WTC11 (cell line): ENCODE measurements at regions not wholly inside any gene's neighbourhood (a gene's known extent, or its start where the extent isn't known, plus 50 kb on each side); places are given as distances from the start of the nearest gene placed in this dataset.

Source experiments
- ATAC-seq: fragments of 200-7000 bp; cut with Tn5 transposase; 2 replicates; pipeline ENCODE4 v1.10.0; 2021; ENCODE audit warnings: mild to moderate bottlenecking, moderate library complexity
- CTCF ChIA-PET: fragments of 300-600 bp; sonication (Branson Sonifier 250); formaldehyde crosslinking; loops from one replicate; lab custom pipeline; 2021; ENCODE audit warnings: antibody characterized with exemption; lab: Charles Lee
- POLR2A ChIA-PET: fragments of 350-600 bp; sonication (Branson Sonifier 250); formaldehyde crosslinking; loops from one replicate; lab custom pipeline; 2021; ENCODE audit warnings: antibody characterized with exemption; lab: Charles Lee
- DNase-seq: peaks from one replicate; pipeline ENCODE4 v3.0.0; 2021; ENCODE audit warnings: low spot score
- H3K27ac Mint-ChIP-seq: 2 replicates; pipeline ENCODE4 v1.8.0; 2021; ENCODE audit warnings: mixed read lengths
- H3K27me3 Mint-ChIP-seq: 2 replicates; pipeline ENCODE4 v1.8.0; 2021; ENCODE audit warnings: low read depth, mild to moderate bottlenecking, moderate library complexity, mixed read lengths
- H3K36me3 Mint-ChIP-seq: 2 replicates; pipeline ENCODE4 v1.8.0; 2021; ENCODE audit warnings: mixed read lengths
- H3K4me1 Mint-ChIP-seq: 2 replicates; pipeline ENCODE4 v1.8.0; 2022; ENCODE audit warnings: mixed read lengths
- H3K4me3 Mint-ChIP-seq: 2 replicates; pipeline ENCODE4 v1.8.0; 2021; ENCODE audit warnings: mild to moderate bottlenecking, moderate library complexity, mixed read lengths
- H3K9me3 Mint-ChIP-seq: 2 replicates; pipeline ENCODE4 v1.8.0; 2021; ENCODE audit warnings: mixed read lengths
- ATF2 ChIP-seq: sonication (generic); formaldehyde crosslinking; IDR thresholded peaks from 2 replicates; pipeline ENCODE4 v1.8.1; 2022; ENCODE audit warnings: low read depth, missing genetic modification reagents, borderline replicate concordance
- CDX4 ChIP-seq: fragments of 250-450 bp; sonication (Bioruptor Pico); IDR thresholded peaks from 2 replicates; pipeline ENCODE4 v1.9.0; 2021; ENCODE audit warnings: moderate library complexity, mild to moderate bottlenecking, inconsistent platforms, borderline replicate concordance
- CTCF ChIP-seq: fragments of 200-600 bp; IDR thresholded peaks from 2 replicates; pipeline ENCODE4 v1.8.0; 2022; ENCODE audit warnings: antibody characterized with exemption
- KAT7 ChIP-seq: sonication (generic); formaldehyde crosslinking; IDR thresholded peaks from 2 replicates; pipeline ENCODE4 v1.8.1; 2023; ENCODE audit warnings: missing genetic modification reagents, mild to moderate bottlenecking, borderline replicate concordance
- MYBL2 ChIP-seq: sonication (generic); formaldehyde crosslinking; IDR thresholded peaks from 2 replicates; pipeline ENCODE4 v1.8.1; 2023; ENCODE audit warnings: mild to moderate bottlenecking, moderate library complexity, missing genetic modification reagents
- PREB ChIP-seq: sonication (generic); formaldehyde crosslinking; IDR thresholded peaks from 2 replicates; pipeline ENCODE4 v1.8.1; 2022; ENCODE audit warnings: mild to moderate bottlenecking, missing genetic modification reagents, moderate library complexity, borderline replicate concordance
- PRRX2 ChIP-seq: fragments of 250-450 bp; sonication (Bioruptor Pico); IDR thresholded peaks from 2 replicates; pipeline ENCODE4 v1.8.0; 2021; ENCODE audit warnings: mild to moderate bottlenecking
- RORB ChIP-seq: fragments of 250-450 bp; sonication (Bioruptor Pico); IDR thresholded peaks from 2 replicates; pipeline ENCODE4 v1.9.0; 2021; ENCODE audit warnings: mild to moderate bottlenecking
- SOX15 ChIP-seq: fragments of 250-450 bp; sonication (Bioruptor Pico); IDR thresholded peaks from 2 replicates; pipeline ENCODE4 v1.9.0; 2021; ENCODE audit warnings: mild to moderate bottlenecking
- STAT6 ChIP-seq: sonication (generic); formaldehyde crosslinking; conservative IDR thresholded peaks from 2 replicates; pipeline ENCODE4 v1.8.1; 2023; ENCODE audit warnings: mild to moderate bottlenecking, low read depth, missing genetic modification reagents, moderate library complexity
- TCF7 ChIP-seq: sonication (generic); formaldehyde crosslinking; IDR thresholded peaks from 2 replicates; pipeline ENCODE4 v1.8.0; 2022; ENCODE audit warnings: mild to moderate bottlenecking, low read depth, missing genetic modification reagents, moderate library complexity
- TEAD1 ChIP-seq: sonication (generic); formaldehyde crosslinking; IDR thresholded peaks from 2 replicates; pipeline ENCODE4 v1.8.0; 2022; ENCODE audit warnings: mild to moderate bottlenecking, missing genetic modification reagents
- USF1 ChIP-seq: sonication (generic); formaldehyde crosslinking; IDR thresholded peaks from 2 replicates; pipeline ENCODE4 v1.8.0; 2022; ENCODE audit warnings: mild to moderate bottlenecking, missing genetic modification reagents
- ZMAT4 ChIP-seq: fragments of 250-450 bp; sonication (Bioruptor Pico); IDR thresholded peaks from 2 replicates; pipeline ENCODE4 v1.9.0; 2021; ENCODE audit warnings: mild to moderate bottlenecking
- ZNF281 ChIP-seq: sonication (generic); formaldehyde crosslinking; IDR thresholded peaks from 2 replicates; pipeline ENCODE4 v1.8.0; 2023; ENCODE audit warnings: mild to moderate bottlenecking, missing genetic modification reagents
- ZNF416 ChIP-seq: fragments of 250-450 bp; sonication (Bioruptor Pico); IDR thresholded peaks from 2 replicates; pipeline ENCODE4 v1.9.0; 2021; ENCODE audit warnings: mild to moderate bottlenecking, inconsistent platforms

GRCh38 chr4:63325140-63325539 is 1084.1 kb downstream of the TECRL start (continued):
- TF ChIP-seq PREB (CRISPR knock-in tag): no peak
- TF ChIP-seq TEAD1 (CRISPR knock-in tag): no peak

- no peak for TF ChIP-seq SOX15 (CRISPR knock-in tag)
- TF ChIP-seq RORB (CRISPR knock-in tag): no peak
- TF ChIP-seq PRRX2 (CRISPR knock-in tag): no peak
- no peak for TF ChIP-seq MYBL2 (CRISPR knock-in tag)
- no peak for TF ChIP-seq ZNF416 (CRISPR knock-in tag)
- no peak for TF ChIP-seq CTCF
- TF ChIP-seq USF1: no peak
- no peak for TF ChIP-seq ZMAT4 (CRISPR knock-in tag)
- no peak for TF ChIP-seq CDX4 (CRISPR knock-in tag)
- ChIA-PET CTCF (no interaction called here), POLR2A (no interaction called here)
- DNase-seq (no peak), ATAC-seq (no peak)
- Mint-ChIP-seq H3K36me3 (no peaks in the 10 kb centered on the region), H3K4me3 (no peak overlapping the region), H3K4me1 (no peaks in the 10 kb centered on the region), H3K9me3 (no peaks in the 10 kb centered on the region), H3K27me3 (no peaks in the 10 kb centered on the region; the same call in 1 of the 2 replicates), H3K27ac (no peak overlapping the region)
These were observed 1092.6 kb downstream of the TECRL start for GRCh38 chr4:63316633-63317032.

- ChIA-PET CTCF (no interaction called here), POLR2A (no interaction called here)
- Mint-ChIP-seq H3K4me3 (no peak overlapping the region), H3K36me3 (no peaks in the 10 kb centered on the region), H3K4me1 (no peaks in the 10 kb centered on the region), H3K27ac (no peak overlapping the region), H3K27me3 (no peaks in the 10 kb centered on the region; the same call in 1 of the 2 replicates), H3K9me3 (no peaks in the 10 kb centered on the region)
- ATAC-seq (no peak), DNase-seq (no peak)
- TF ChIP-seq STAT6 (CRISPR knock-in tag): no peak
- TF ChIP-seq TCF7 (CRISPR knock-in tag): no peak
These were observed 1093.6 kb downstream of the TECRL start for GRCh38 chr4:63315651-63316050.

- Mint-ChIP-seq H3K9me3 (no peaks in the 10 kb centered on the region), H3K27me3 (no peaks in the 10 kb centered on the region; the same call in 1 of the 2 replicates), H3K4me1 (no peaks in the 10 kb centered on the region), H3K4me3 (no peak overlapping the region), H3K36me3 (no peaks in the 10 kb centered on the region), H3K27ac (no peak overlapping the region)
- no peak for DNase-seq
- ChIA-PET CTCF (no interaction called here), POLR2A (no interaction called here)
- no peak for ATAC-seq
- TF ChIP-seq ATF2 (CRISPR knock-in tag) (no peak), KAT7 (CRISPR knock-in tag) (no peak), ZNF281 (CRISPR knock-in tag) (no peak)
These were observed 1100.6 kb downstream of the TECRL start for GRCh38 chr4:63308697-63309096.
